NCI-H2029 treated with DMSO at 0.1 percent for 48 hours (cell line): ENCODE measurements at regions not wholly inside any gene's neighbourhood (a gene's known extent, or its start where the extent isn't known, plus 50 kb on each side); places are given as distances from the start of the nearest gene placed in this dataset.

Experiments
- DNase-seq: peaks from one replicate; lab custom pipeline; 2025; lab: John Stamatoyannopoulos, UW

DNA sequence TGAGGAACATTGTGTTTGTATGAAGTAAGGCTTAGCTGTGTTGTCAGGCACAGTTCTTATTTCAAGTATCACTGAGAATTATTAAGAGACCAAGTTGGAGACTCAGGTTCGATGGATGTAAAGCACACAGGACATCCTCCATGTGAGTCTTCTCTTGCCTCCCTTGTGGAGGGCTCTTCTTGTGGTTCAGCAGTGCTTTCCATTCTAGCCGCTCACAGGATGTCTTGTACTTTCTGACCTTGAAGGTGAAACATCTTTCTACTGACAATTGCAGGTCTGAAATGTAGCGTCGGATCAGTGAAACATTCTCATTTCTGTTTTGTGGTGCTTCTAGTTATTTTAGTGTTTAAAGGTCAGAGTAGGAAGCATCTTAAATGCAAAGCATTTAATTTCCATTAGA is 154.6 kb downstream of the HIPK3 start:
- DNase-seq: no peak

DNA sequence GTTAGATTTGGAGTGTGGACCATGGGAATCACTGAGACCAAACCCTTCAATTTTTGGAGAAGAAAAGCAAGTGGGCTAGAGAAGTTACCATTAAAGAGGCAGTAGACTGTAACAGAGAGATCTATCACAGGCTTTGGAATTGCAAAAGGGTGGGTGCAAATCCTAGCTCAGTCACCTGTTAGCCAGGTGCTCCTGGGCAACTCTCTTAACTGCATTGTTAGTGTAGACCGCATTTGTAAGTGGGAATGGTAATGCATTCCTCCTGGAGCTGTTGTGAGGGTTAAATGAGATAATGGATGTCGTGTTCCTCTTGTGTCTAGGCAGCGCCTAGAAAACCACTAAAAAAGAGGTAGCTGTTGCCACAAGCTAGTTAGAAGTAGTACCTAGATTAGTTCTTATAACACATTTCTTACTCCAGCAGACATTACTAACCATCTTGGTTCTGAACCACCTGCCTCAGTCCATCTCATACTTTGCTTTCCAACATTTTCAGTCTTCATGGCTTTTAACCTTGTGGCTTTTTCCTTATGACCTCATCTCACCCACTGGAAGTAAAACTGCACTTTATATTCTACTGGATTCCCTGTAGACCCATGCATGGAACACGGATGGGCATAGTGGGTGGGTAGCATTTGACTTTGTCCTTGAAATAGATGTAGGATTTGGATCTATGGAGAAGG is 153.0 kb downstream of the HIPK3 start:
- DNase-seq: no peak
